GM19455 (cell line): ENCODE measurements at regions not wholly inside any gene's neighbourhood (a gene's known extent, or its start where the extent isn't known, plus 50 kb on each side); places are given as distances from the start of the nearest gene placed in this dataset.

ENCODE experiments used
- ATAC-seq: cut with Tn5 transposase; IDR thresholded peaks from one replicate; pipeline ENCODE4 v1.9.1; 2021; ENCODE audit not compliant: unreplicated experiment

- no peak for ATAC-seq
Observed at GRCh38 chr14:38105106-38105702, 102.5 kb upstream of the SSTR1 start.

GRCh38 chr14:38107216-38107631, 100.5 kb upstream of the SSTR1 start:
- ATAC-seq = no peak

- no peak for ATAC-seq
Observed at GRCh38 chr14:38108681-38109080, 99.0 kb upstream of the SSTR1 start.

GRCh38 chr14:38110258-38110657, 97.4 kb upstream of the SSTR1 start:
- ATAC-seq = no peak

- ATAC-seq = no peak
Observed at GRCh38 chr14:38111046-38111445, 96.7 kb upstream of the SSTR1 start.

GRCh38 chr14:38113546-38113945, 94.2 kb upstream of the SSTR1 start:
- no peak for ATAC-seq

- no peak for ATAC-seq
Observed at GRCh38 chr14:38116895-38117294, 90.8 kb upstream of the SSTR1 start.

- ATAC-seq = no peak
Observed at GRCh38 chr14:38120109-38120508, 87.6 kb upstream of the SSTR1 start.

GRCh38 chr14:38121320-38122020, 86.2 kb upstream of the SSTR1 start:
- no peak for ATAC-seq

- no peak for ATAC-seq
Observed at GRCh38 chr14:38122241-38122640, 85.5 kb upstream of the SSTR1 start.

GRCh38 chr14:38124506-38124905, 83.2 kb upstream of the SSTR1 start:
- no peak for ATAC-seq

- ATAC-seq = no peak
Observed at GRCh38 chr14:38125481-38126037, 82.1 kb upstream of the SSTR1 start.

GRCh38 chr14:38127356-38127755, 80.3 kb upstream of the SSTR1 start:
- no peak for ATAC-seq

- ATAC-seq = no peak
Observed at GRCh38 chr14:38127784-38128183, 79.9 kb upstream of the SSTR1 start.

GRCh38 chr14:38128640-38129039, 79.1 kb upstream of the SSTR1 start:
- no peak for ATAC-seq

- ATAC-seq = no peak
Observed at GRCh38 chr14:38129192-38129591, 78.5 kb upstream of the SSTR1 start.

- no peak for ATAC-seq
Observed at GRCh38 chr14:38129705-38130104, 78.0 kb upstream of the SSTR1 start.

- ATAC-seq = no peak
Observed at GRCh38 chr14:38134416-38135030, 73.2 kb upstream of the SSTR1 start.

GRCh38 chr14:38135106-38135867, 72.4 kb upstream of the SSTR1 start:
- no peak for ATAC-seq

- no peak for ATAC-seq
Observed at GRCh38 chr14:38137005-38137404, 70.7 kb upstream of the SSTR1 start.

GRCh38 chr14:38138473-38139138, 69.1 kb upstream of the SSTR1 start:
- no peak for ATAC-seq
